ENCODE measurements at regions not wholly inside any gene's neighbourhood (a gene's known extent, or its start where the extent isn't known, plus 50 kb on each side); places are given as distances from the start of the nearest gene placed in this dataset.

GRCh38 chr2:116761864-116762263 is 1052.6 kb upstream of the DDX18 start:
- TF ChIP-seq POLR2AphosphoS5 (IDR thresholded peaks at IDR 0.05; ENCODE audit: low read depth, low read length) (no peak), REST (IDR thresholded peaks at IDR 0.05; ENCODE audit: insufficient read depth in 1 of 2, low read depth in 2 of 2, low read length in 2 of 2) (no peak), TAF1 (IDR thresholded peaks at IDR 0.05; ENCODE audit: borderline replicate concordance, insufficient read depth, low read length) (no peak), SIN3A (IDR thresholded peaks at IDR 0.05; ENCODE audit: borderline replicate concordance, insufficient read depth, low read length) (no peak)

- TF ChIP-seq REST (IDR thresholded peaks at IDR 0.05; ENCODE audit: insufficient read depth in 1 of 2, low read depth in 2 of 2, low read length in 2 of 2) (no peak), TAF1 (IDR thresholded peaks at IDR 0.05; ENCODE audit: borderline replicate concordance, insufficient read depth, low read length) (no peak), POLR2AphosphoS5 (IDR thresholded peaks at IDR 0.05; ENCODE audit: low read depth, low read length) (no peak), SIN3A (IDR thresholded peaks at IDR 0.05; ENCODE audit: borderline replicate concordance, insufficient read depth, low read length) (no peak), FOXP2 (optimal IDR thresholded peaks at IDR 0.05; ENCODE audit: borderline replicate concordance, extremely low read depth, extremely low read length, insufficient read depth) (no peak)
Observed at GRCh38 chr2:116769514-116769913, 1045.0 kb upstream of the DDX18 start.

- TF ChIP-seq TAF1 (IDR thresholded peaks at IDR 0.05; ENCODE audit: borderline replicate concordance, insufficient read depth, low read length): no peak
- no peak for TF ChIP-seq REST (IDR thresholded peaks at IDR 0.05; ENCODE audit: insufficient read depth in 1 of 2, low read depth in 2 of 2, low read length in 2 of 2)
- no peak for TF ChIP-seq POLR2AphosphoS5 (IDR thresholded peaks at IDR 0.05; ENCODE audit: low read depth, low read length)
- TF ChIP-seq SIN3A (IDR thresholded peaks at IDR 0.05; ENCODE audit: borderline replicate concordance, insufficient read depth, low read length): no peak
- TF ChIP-seq FOXP2 (optimal IDR thresholded peaks at IDR 0.05; ENCODE audit: borderline replicate concordance, extremely low read depth, extremely low read length, insufficient read depth): no peak
Observed at GRCh38 chr2:116776556-116776955, 1037.9 kb upstream of the DDX18 start.

GRCh38 chr2:116787848-116788247 is 1026.6 kb upstream of the DDX18 start:
- no peak for TF ChIP-seq FOXP2 (optimal IDR thresholded peaks at IDR 0.05; ENCODE audit: borderline replicate concordance, extremely low read depth, extremely low read length, insufficient read depth)
- TF ChIP-seq POLR2AphosphoS5 (IDR thresholded peaks at IDR 0.05; ENCODE audit: low read depth, low read length): no peak
- no peak for TF ChIP-seq SIN3A (IDR thresholded peaks at IDR 0.05; ENCODE audit: borderline replicate concordance, insufficient read depth, low read length)
- no peak for TF ChIP-seq TAF1 (IDR thresholded peaks at IDR 0.05; ENCODE audit: borderline replicate concordance, insufficient read depth, low read length)
- TF ChIP-seq REST (IDR thresholded peaks at IDR 0.05; ENCODE audit: insufficient read depth in 1 of 2, low read depth in 2 of 2, low read length in 2 of 2): no peak

GRCh38 chr2:116802671-116803070 is 1011.8 kb upstream of the DDX18 start:
- TF ChIP-seq POLR2AphosphoS5 (IDR thresholded peaks at IDR 0.05; ENCODE audit: low read depth, low read length) (no peak), SIN3A (IDR thresholded peaks at IDR 0.05; ENCODE audit: borderline replicate concordance, insufficient read depth, low read length) (no peak), TAF1 (IDR thresholded peaks at IDR 0.05; ENCODE audit: borderline replicate concordance, insufficient read depth, low read length) (no peak), REST (IDR thresholded peaks at IDR 0.05; ENCODE audit: insufficient read depth in 1 of 2, low read depth in 2 of 2, low read length in 2 of 2) (no peak), FOXP2 (optimal IDR thresholded peaks at IDR 0.05; ENCODE audit: borderline replicate concordance, extremely low read depth, extremely low read length, insufficient read depth) (no peak)

All from PFSK-1 (cell line).